ENCODE measurements at regions not wholly inside any gene's neighbourhood (a gene's known extent, or its start where the extent isn't known, plus 50 kb on each side); places are given as distances from the start of the nearest gene placed in this dataset.

DNA sequence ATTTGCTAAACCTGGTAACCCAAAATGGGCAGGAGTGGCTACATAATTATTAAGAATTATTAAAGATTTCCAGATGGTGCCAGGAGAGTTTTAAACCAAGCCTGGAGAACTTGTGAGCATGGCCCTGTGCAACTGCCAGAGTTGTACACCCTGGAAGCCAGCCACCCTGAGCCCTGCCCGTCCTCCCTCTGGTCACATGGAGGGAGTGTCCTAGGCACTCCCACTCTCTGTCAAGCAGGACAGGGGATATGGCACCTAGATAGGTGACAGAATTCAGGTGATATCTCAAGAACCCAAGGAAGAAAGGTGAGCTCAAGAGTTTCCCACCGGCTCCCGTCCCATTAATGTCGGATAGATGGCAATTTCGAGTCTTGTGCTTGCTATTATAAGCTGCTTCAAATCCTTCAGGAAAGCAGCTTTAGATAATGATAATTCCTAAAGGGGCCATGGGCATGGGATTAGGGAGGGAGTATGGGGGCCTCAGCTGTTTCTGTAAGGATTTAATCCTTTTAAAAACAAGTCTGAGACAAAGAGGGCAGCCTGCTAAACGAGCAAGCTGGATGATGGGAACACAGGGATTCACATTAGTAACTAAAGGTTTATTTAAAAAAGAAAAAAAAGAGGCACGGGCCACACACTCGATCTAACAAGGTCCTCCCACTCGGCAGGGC lies 169.1 kb downstream of the BMP7 start:
- TF ChIP-seq TAF1 (IDR thresholded peaks at IDR 0.05; ENCODE audit: borderline replicate concordance, low read depth, low read length) (no peak), POLR2A (IDR thresholded peaks at IDR 0.05; ENCODE audit: low read depth, low read length) (no peak), POLR2AphosphoS5 (IDR thresholded peaks at IDR 0.05; ENCODE audit: low read depth, low read length) (no peak)
- FAIRE-seq: no peak
- no peak for DNase-seq (ENCODE audit: insufficient read length)

GRCh38 chr20:57102160-57102559 lies 164.3 kb downstream of the BMP7 start:
- TF ChIP-seq POLR2AphosphoS5 (IDR thresholded peaks at IDR 0.05; ENCODE audit: low read depth, low read length): no peak
- TF ChIP-seq TAF1 (IDR thresholded peaks at IDR 0.05; ENCODE audit: borderline replicate concordance, low read depth, low read length): no peak
- no peak for TF ChIP-seq POLR2A (IDR thresholded peaks at IDR 0.05; ENCODE audit: low read depth, low read length)
- FAIRE-seq (no peak), DNase-seq (ENCODE audit: insufficient read length) (no peak)

- TF ChIP-seq TAF1 (IDR thresholded peaks at IDR 0.05; ENCODE audit: borderline replicate concordance, low read depth, low read length) (no peak), POLR2AphosphoS5 (IDR thresholded peaks at IDR 0.05; ENCODE audit: low read depth, low read length) (no peak), POLR2A (IDR thresholded peaks at IDR 0.05; ENCODE audit: low read depth, low read length) (no peak)
- DNase-seq (ENCODE audit: insufficient read length): no peak
- no peak for FAIRE-seq
Observed at GRCh38 chr20:57102566-57102965, 163.9 kb downstream of the BMP7 start.

DNA sequence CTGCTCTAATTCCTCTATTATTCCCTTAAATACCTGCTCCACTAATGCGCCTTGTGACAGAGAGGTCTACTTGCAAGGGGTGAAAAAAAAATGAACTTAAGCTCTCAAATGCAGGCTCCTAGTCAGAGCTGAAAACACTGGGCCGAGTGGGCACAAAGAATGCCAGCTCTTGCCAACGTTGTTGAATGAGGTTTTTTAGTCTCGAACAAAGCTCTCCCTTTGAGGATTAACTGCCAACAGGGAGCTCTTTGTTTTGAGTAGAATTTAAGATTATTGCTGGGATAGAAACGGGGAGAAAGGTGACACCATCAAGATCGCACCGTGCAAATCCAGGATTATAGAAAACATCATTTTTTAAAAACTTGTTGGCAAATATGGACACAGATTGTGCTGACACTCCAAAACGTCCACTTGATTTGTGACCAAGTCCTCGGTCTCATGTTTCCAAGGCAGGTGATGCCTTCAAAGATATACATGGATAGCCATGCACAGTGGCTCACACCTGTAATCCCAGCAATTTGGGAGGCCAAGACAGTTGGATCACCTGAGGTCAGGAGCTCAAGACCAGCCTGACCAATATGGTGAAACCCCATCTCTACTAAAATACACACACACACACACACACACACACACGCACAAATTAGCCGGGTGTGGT lies 163.2 kb downstream of the BMP7 start:
- no peak for DNase-seq (ENCODE audit: insufficient read length)
- TF ChIP-seq POLR2A (IDR thresholded peaks at IDR 0.05; ENCODE audit: low read depth, low read length) (no peak), POLR2AphosphoS5 (IDR thresholded peaks at IDR 0.05; ENCODE audit: low read depth, low read length) (no peak), TAF1 (IDR thresholded peaks at IDR 0.05; ENCODE audit: borderline replicate concordance, low read depth, low read length) (no peak)
- no peak for FAIRE-seq

DNA sequence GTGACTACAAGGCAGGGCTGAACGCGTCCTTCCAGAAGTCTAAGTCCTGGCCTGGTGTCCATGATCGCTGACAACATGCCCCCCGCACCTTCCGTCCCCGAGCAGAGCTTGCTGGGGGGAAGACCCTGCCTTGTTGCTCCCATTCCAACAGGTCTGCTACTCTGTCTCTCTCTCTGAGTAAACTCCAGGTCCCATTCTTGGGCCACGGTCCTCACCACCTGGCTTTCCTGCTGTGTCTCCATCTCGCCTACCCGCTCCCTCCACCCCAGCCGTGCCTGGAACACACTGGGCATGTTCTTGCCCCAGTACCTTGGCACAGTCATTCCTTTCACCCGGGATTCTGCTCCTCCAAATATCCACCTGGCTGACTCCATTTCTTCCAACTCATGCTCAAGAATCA lies 162.3 kb downstream of the BMP7 start:
- DNase-seq (ENCODE audit: insufficient read length) (no peak), FAIRE-seq (no peak)
- TF ChIP-seq TAF1 (IDR thresholded peaks at IDR 0.05; ENCODE audit: borderline replicate concordance, low read depth, low read length) (no peak), POLR2A (IDR thresholded peaks at IDR 0.05; ENCODE audit: low read depth, low read length) (no peak), POLR2AphosphoS5 (IDR thresholded peaks at IDR 0.05; ENCODE audit: low read depth, low read length) (no peak)

GRCh38 chr20:57104651-57105204 lies 161.7 kb downstream of the BMP7 start:
- no peak for FAIRE-seq
- DNase-seq (ENCODE audit: insufficient read length): no peak
- TF ChIP-seq TAF1 (IDR thresholded peaks at IDR 0.05; ENCODE audit: borderline replicate concordance, low read depth, low read length): no peak
- no peak for TF ChIP-seq POLR2AphosphoS5 (IDR thresholded peaks at IDR 0.05; ENCODE audit: low read depth, low read length)
- TF ChIP-seq POLR2A (IDR thresholded peaks at IDR 0.05; ENCODE audit: low read depth, low read length): no peak

DNA sequence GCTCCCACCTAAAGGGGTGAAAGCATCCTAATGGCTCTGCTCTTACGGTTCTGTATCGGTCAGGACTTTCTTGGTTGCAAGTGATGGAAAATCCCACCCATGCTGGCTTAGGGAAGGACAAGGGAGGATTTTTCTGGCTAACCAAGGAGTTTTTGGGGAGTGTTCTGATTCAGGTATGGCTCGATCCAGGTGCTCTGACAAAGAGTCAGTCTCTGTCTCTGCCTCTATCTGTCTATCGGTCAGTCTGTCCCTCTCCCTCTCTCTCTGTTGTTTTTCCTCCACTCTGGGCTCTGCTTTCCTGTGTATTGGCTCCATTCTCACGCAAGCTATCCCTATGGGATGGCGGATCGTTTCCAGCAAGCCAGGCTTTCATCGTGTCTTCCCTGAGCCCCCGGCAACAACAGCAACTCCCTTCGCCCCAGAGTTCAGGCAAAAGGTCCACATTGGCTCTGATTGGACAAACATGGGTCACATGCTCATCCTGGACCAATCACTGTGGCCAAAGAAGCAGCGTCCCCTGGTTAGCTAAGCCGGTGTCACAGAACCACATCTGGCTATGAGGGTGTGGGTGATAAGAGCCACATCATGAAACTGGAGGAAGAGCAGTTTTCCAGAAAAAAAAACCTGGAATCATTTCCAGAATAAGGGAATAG lies 160.3 kb downstream of the BMP7 start:
- no peak for FAIRE-seq

DNA sequence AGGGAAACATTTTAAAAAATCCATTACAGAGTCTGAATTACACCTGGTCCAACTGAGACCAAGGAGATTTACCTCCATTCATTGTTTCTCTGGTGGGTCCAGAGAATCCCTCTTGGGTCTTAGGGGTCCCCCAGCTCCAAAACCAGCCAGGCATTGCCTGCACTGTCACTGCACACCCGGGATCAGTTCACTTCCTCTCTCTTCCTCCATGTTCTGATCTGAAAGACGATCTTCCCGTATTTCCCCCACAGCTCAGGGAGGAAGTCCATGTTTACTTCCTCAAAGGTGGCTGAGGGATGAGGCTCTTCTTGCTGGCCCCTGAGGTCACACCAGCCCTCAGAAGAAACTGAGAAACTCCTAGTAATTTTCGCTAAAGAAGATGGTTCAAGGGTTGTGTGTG lies 159.7 kb downstream of the BMP7 start:
- no peak for TF ChIP-seq POLR2AphosphoS5 (IDR thresholded peaks at IDR 0.05; ENCODE audit: low read depth, low read length)
- no peak for TF ChIP-seq POLR2A (IDR thresholded peaks at IDR 0.05; ENCODE audit: low read depth, low read length)
- no peak for TF ChIP-seq TAF1 (IDR thresholded peaks at IDR 0.05; ENCODE audit: borderline replicate concordance, low read depth, low read length)
- DNase-seq (ENCODE audit: insufficient read length): no peak
- FAIRE-seq: no peak

More for the DNA sequence above, 160.3 kb downstream of the BMP7 start:
- TF ChIP-seq POLR2AphosphoS5 (IDR thresholded peaks at IDR 0.05; ENCODE audit: low read depth, low read length) (no peak), POLR2A (IDR thresholded peaks at IDR 0.05; ENCODE audit: low read depth, low read length) (no peak), TAF1 (IDR thresholded peaks at IDR 0.05; ENCODE audit: borderline replicate concordance, low read depth, low read length) (no peak)
- no peak for DNase-seq (ENCODE audit: insufficient read length)

DNA sequence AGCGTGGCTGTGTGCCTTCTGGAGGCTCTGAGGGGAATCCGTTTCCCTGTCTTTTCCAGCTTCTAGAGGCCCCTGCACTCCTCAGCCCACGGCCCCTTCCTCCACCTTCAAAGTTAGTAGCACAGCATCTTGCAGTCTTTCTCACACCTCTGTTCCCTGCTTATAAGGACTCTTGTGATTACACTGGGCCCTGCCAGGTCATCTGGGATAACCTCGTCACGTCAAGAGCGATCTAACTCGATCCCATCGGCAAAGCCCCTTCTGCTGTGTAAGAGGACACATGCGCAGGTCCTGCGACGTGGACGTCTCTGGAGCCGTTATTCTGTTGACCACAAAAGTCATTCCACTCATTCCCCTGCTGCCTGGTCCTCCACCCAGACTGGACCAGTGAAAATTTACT lies 159.2 kb downstream of the BMP7 start:
- no peak for TF ChIP-seq TAF1 (IDR thresholded peaks at IDR 0.05; ENCODE audit: borderline replicate concordance, low read depth, low read length)
- TF ChIP-seq POLR2AphosphoS5 (IDR thresholded peaks at IDR 0.05; ENCODE audit: low read depth, low read length): no peak
- TF ChIP-seq POLR2A (IDR thresholded peaks at IDR 0.05; ENCODE audit: low read depth, low read length): no peak
- FAIRE-seq (peak; percentile 38), DNase-seq (ENCODE audit: insufficient read length) (no peak)

- TF ChIP-seq POLR2A (IDR thresholded peaks at IDR 0.05; ENCODE audit: low read depth, low read length) (no peak), POLR2AphosphoS5 (IDR thresholded peaks at IDR 0.05; ENCODE audit: low read depth, low read length) (no peak), TAF1 (IDR thresholded peaks at IDR 0.05; ENCODE audit: borderline replicate concordance, low read depth, low read length) (no peak)
- FAIRE-seq (no peak), DNase-seq (ENCODE audit: insufficient read length) (no peak)
Observed at GRCh38 chr20:57108218-57108617, 158.2 kb downstream of the BMP7 start.

- FAIRE-seq (no peak), DNase-seq (ENCODE audit: insufficient read length) (no peak)
- TF ChIP-seq TAF1 (IDR thresholded peaks at IDR 0.05; ENCODE audit: borderline replicate concordance, low read depth, low read length) (no peak), POLR2A (IDR thresholded peaks at IDR 0.05; ENCODE audit: low read depth, low read length) (no peak), POLR2AphosphoS5 (IDR thresholded peaks at IDR 0.05; ENCODE audit: low read depth, low read length) (no peak)
Observed at GRCh38 chr20:57108742-57109570, 157.5 kb downstream of the BMP7 start.
